B cell (primary cell): ENCODE measurements at regions not wholly inside any gene's neighbourhood (a gene's known extent, or its start where the extent isn't known, plus 50 kb on each side); places are given as distances from the start of the nearest gene placed in this dataset.

Experiments used
- CTCF ChIP-seq: fragments of 200-600 bp; IDR thresholded peaks from one replicate; pipeline ENCODE4 v1.8.0; 2022; ENCODE audit warnings: antibody characterized with exemption, mild to moderate bottlenecking
- EZH2 ChIP-seq: IDR thresholded peaks from 2 replicates; pipeline ENCODE4 v1.6.1; 2012; ENCODE audit warnings: borderline replicate concordance, low read depth, mild to moderate bottlenecking, moderate library complexity, low read length; ENCODE audit not compliant: insufficient read depth, poor library complexity, severe bottlenecking

GRCh38 chr10:32197423-32197822 is 141.2 kb upstream of the KIF5B start:
- TF ChIP-seq CTCF, result no peak
- no peak for TF ChIP-seq EZH2
